Central memory CD8-positive, alpha-beta T cell (primary cell): ENCODE measurements at regions not wholly inside any gene's neighbourhood (a gene's known extent, or its start where the extent isn't known, plus 50 kb on each side); places are given as distances from the start of the nearest gene placed in this dataset.

ENCODE experiments used
- ATAC-seq: fragments of 150-1000 bp; cut with Tn5 transposase; replicated peaks from 2 replicates; pipeline ENCODE4 v1.10.0; 2022; ENCODE audit warnings: mild to moderate bottlenecking, moderate FRiP score, moderate number of reproducible peaks; ENCODE audit not compliant: poor library complexity, severe bottlenecking; ENCODE audit errors: extremely low read depth
- DNase-seq, 2 donors: peaks; one replicate each; pipeline ENCODE4 v3.0.0; 2021; ENCODE audit warnings: low spot score in 2 of 2
- H3K27ac Mint-ChIP-seq: one replicate; pipeline ENCODE4 v1.8.0; 2022; ENCODE audit warnings: low read depth, mild to moderate bottlenecking, moderate library complexity, mixed read lengths
- H3K27me3 Mint-ChIP-seq: one replicate; pipeline ENCODE4 v1.8.0; 2022; ENCODE audit warnings: mixed read lengths
- H3K36me3 Mint-ChIP-seq: one replicate; pipeline ENCODE4 v1.8.0; 2022; ENCODE audit warnings: mild to moderate bottlenecking, moderate library complexity, mixed read lengths; ENCODE audit not compliant: insufficient read depth
- H3K4me1 Mint-ChIP-seq: one replicate; pipeline ENCODE4 v1.8.0; 2022; ENCODE audit warnings: mixed read lengths
- H3K4me3 Mint-ChIP-seq: one replicate; pipeline ENCODE4 v1.8.0; 2022; ENCODE audit warnings: mild to moderate bottlenecking, moderate library complexity, mixed read lengths
- H3K9me3 Mint-ChIP-seq: one replicate; pipeline ENCODE4 v1.8.0; 2022; ENCODE audit warnings: mixed read lengths

GRCh38 chr7:81430150-81430549 lies 339.7 kb downstream of the HGF start:
- Mint-ChIP-seq H3K4me3 (no peak overlapping the region), H3K27me3 (no peaks in the 10 kb centered on the region), H3K9me3 (peaks cover 31% of the 10 kb centered on the region), H3K36me3 (no peaks in the 10 kb centered on the region), H3K27ac (no peak overlapping the region), H3K4me1 (no peaks in the 10 kb centered on the region)
- DNase-seq (no peak), ATAC-seq (no peak)

GRCh38 chr7:81427461-81427860 lies 342.4 kb downstream of the HGF start:
- H3K9me3 Mint-ChIP-seq, result peaks cover 32% of the 10 kb centered on the region
- no peak for DNase-seq
- no peak overlapping the region for H3K27ac Mint-ChIP-seq
- no peaks in the 10 kb centered on the region for H3K4me1 Mint-ChIP-seq
- no peak overlapping the region for H3K4me3 Mint-ChIP-seq
- no peak for ATAC-seq
- H3K36me3 Mint-ChIP-seq, result no peaks in the 10 kb centered on the region
- no peaks in the 10 kb centered on the region for H3K27me3 Mint-ChIP-seq

GRCh38 chr7:81420526-81421226 lies 349.2 kb downstream of the HGF start:
- no peak overlapping the region for H3K27ac Mint-ChIP-seq
- ATAC-seq (no peak), DNase-seq (no peak)
- no peaks in the 10 kb centered on the region for H3K4me1 Mint-ChIP-seq
- H3K36me3 Mint-ChIP-seq, result no peaks in the 10 kb centered on the region
- no peak overlapping the region for H3K4me3 Mint-ChIP-seq
- H3K9me3 Mint-ChIP-seq, result peaks cover 24% of the 10 kb centered on the region
- no peaks in the 10 kb centered on the region for H3K27me3 Mint-ChIP-seq

- Mint-ChIP-seq H3K27ac (no peak overlapping the region), H3K27me3 (no peaks in the 10 kb centered on the region), H3K4me1 (no peaks in the 10 kb centered on the region), H3K36me3 (no peaks in the 10 kb centered on the region), H3K4me3 (no peak overlapping the region), H3K9me3 (peaks cover 23% of the 10 kb centered on the region)
- ATAC-seq, result no peak
- DNase-seq, result no peak
These were observed 350.1 kb downstream of the HGF start for GRCh38 chr7:81419731-81420130.

GRCh38 chr7:81416659-81417058 lies 353.2 kb downstream of the HGF start:
- H3K4me1 Mint-ChIP-seq, result no peaks in the 10 kb centered on the region
- H3K27ac Mint-ChIP-seq, result no peak overlapping the region
- no peak overlapping the region for H3K4me3 Mint-ChIP-seq
- ATAC-seq (no peak), DNase-seq (no peak)
- H3K36me3 Mint-ChIP-seq, result no peaks in the 10 kb centered on the region
- H3K27me3 Mint-ChIP-seq, result no peaks in the 10 kb centered on the region
- peaks cover 32% of the 10 kb centered on the region for H3K9me3 Mint-ChIP-seq

GRCh38 chr7:81415181-81415580 lies 354.7 kb downstream of the HGF start:
- ATAC-seq (no peak), DNase-seq (no peak)
- Mint-ChIP-seq H3K4me1 (no peaks in the 10 kb centered on the region), H3K27ac (no peak overlapping the region), H3K36me3 (no peaks in the 10 kb centered on the region), H3K4me3 (no peak overlapping the region), H3K27me3 (no peaks in the 10 kb centered on the region), H3K9me3 (peaks cover 39% of the 10 kb centered on the region)

- ATAC-seq, result no peak
- Mint-ChIP-seq H3K9me3 (peaks cover 39% of the 10 kb centered on the region), H3K4me3 (no peak overlapping the region), H3K4me1 (no peaks in the 10 kb centered on the region), H3K36me3 (no peaks in the 10 kb centered on the region), H3K27me3 (no peaks in the 10 kb centered on the region), H3K27ac (no peak overlapping the region)
- DNase-seq, result no peak
These were observed 355.4 kb downstream of the HGF start for GRCh38 chr7:81414411-81414810.

- DNase-seq (no peak), ATAC-seq (no peak)
- no peak overlapping the region for H3K4me3 Mint-ChIP-seq
- no peak overlapping the region for H3K27ac Mint-ChIP-seq
- no peaks in the 10 kb centered on the region for H3K36me3 Mint-ChIP-seq
- peaks cover 21% of the 10 kb centered on the region for H3K9me3 Mint-ChIP-seq
- no peaks in the 10 kb centered on the region for H3K27me3 Mint-ChIP-seq
- no peaks in the 10 kb centered on the region for H3K4me1 Mint-ChIP-seq
These were observed 359.3 kb downstream of the HGF start for GRCh38 chr7:81410471-81411117.

- no peak overlapping the region for H3K4me3 Mint-ChIP-seq
- H3K36me3 Mint-ChIP-seq, result no peaks in the 10 kb centered on the region
- peaks cover 9% of the 10 kb centered on the region for H3K9me3 Mint-ChIP-seq
- H3K27ac Mint-ChIP-seq, result no peak overlapping the region
- no peaks in the 10 kb centered on the region for H3K27me3 Mint-ChIP-seq
- H3K4me1 Mint-ChIP-seq, result no peaks in the 10 kb centered on the region
- no peak for ATAC-seq
- no peak for DNase-seq
These were observed 361.1 kb downstream of the HGF start for GRCh38 chr7:81408728-81409127.

- H3K9me3 Mint-ChIP-seq, result peaks cover 9% of the 10 kb centered on the region
- ATAC-seq, result no peak
- H3K4me3 Mint-ChIP-seq, result no peak overlapping the region
- H3K27ac Mint-ChIP-seq, result no peak overlapping the region
- no peaks in the 10 kb centered on the region for H3K4me1 Mint-ChIP-seq
- H3K27me3 Mint-ChIP-seq, result no peaks in the 10 kb centered on the region
- no peak for DNase-seq
- H3K36me3 Mint-ChIP-seq, result no peaks in the 10 kb centered on the region
These were observed 362.8 kb downstream of the HGF start for GRCh38 chr7:81407094-81407493.

- Mint-ChIP-seq H3K4me3 (no peak overlapping the region), H3K27ac (no peak overlapping the region), H3K27me3 (no peaks in the 10 kb centered on the region), H3K36me3 (no peaks in the 10 kb centered on the region), H3K9me3 (no peaks in the 10 kb centered on the region), H3K4me1 (no peaks in the 10 kb centered on the region)
- DNase-seq, result no peak
- ATAC-seq, result no peak
These were observed 365.2 kb downstream of the HGF start for GRCh38 chr7:81404669-81405068.

GRCh38 chr7:81402227-81402626 lies 367.6 kb downstream of the HGF start:
- no peaks in the 10 kb centered on the region for H3K27me3 Mint-ChIP-seq
- peaks cover 4% of the 10 kb centered on the region for H3K9me3 Mint-ChIP-seq
- H3K36me3 Mint-ChIP-seq, result no peaks in the 10 kb centered on the region
- no peak overlapping the region for H3K4me3 Mint-ChIP-seq
- ATAC-seq (no peak), DNase-seq (no peak)
- no peaks in the 10 kb centered on the region for H3K4me1 Mint-ChIP-seq
- H3K27ac Mint-ChIP-seq, result no peak overlapping the region

GRCh38 chr7:81399471-81399870 lies 370.4 kb downstream of the HGF start:
- no peaks in the 10 kb centered on the region for H3K27me3 Mint-ChIP-seq
- no peak overlapping the region for H3K4me3 Mint-ChIP-seq
- ATAC-seq, result no peak
- H3K36me3 Mint-ChIP-seq, result no peaks in the 10 kb centered on the region
- no peak for DNase-seq
- H3K27ac Mint-ChIP-seq, result no peak overlapping the region
- peaks cover 4% of the 10 kb centered on the region for H3K9me3 Mint-ChIP-seq
- no peaks in the 10 kb centered on the region for H3K4me1 Mint-ChIP-seq
